Epidermal melanocyte (primary cell): ENCODE measurements at regions not wholly inside any gene's neighbourhood (a gene's known extent, or its start where the extent isn't known, plus 50 kb on each side); places are given as distances from the start of the nearest gene placed in this dataset.
"Not testable (repeated sequence)": the region's sequence is repeated elsewhere in the genome, so short reads cannot be mapped to it uniquely, and the experiment has no call there.

Experiments
- DNase-seq: peaks from one replicate; pipeline ENCODE4 v3.0.0; 2011; ENCODE audit warnings: low spot score; ENCODE audit not compliant: insufficient read length

- DNase-seq: no peak
Measured at GRCh38 chr11:56883371-56883987, 105.2 kb upstream of the OR5AK2 start.

GRCh38 chr11:56876621-56877275 lies 112.0 kb upstream of the OR5AK2 start:
- DNase-seq: no peak

- no peak for DNase-seq
Measured at GRCh38 chr11:56855217-56855616, 106.7 kb upstream of the OR9G4 start.

GRCh38 chr11:56852131-56852530 lies 103.6 kb upstream of the OR9G4 start:
- DNase-seq: no peak

- DNase-seq: no peak
Measured at GRCh38 chr11:56849852-56850251, 101.4 kb upstream of the OR9G4 start.

- no peak for DNase-seq
Measured at GRCh38 chr11:56849250-56849649, 100.8 kb upstream of the OR9G4 start.

GRCh38 chr11:56848141-56848809 lies 99.8 kb upstream of the OR9G4 start:
- DNase-seq: peak; percentile 26

- DNase-seq: no peak
Measured at GRCh38 chr11:56846631-56847576, 98.4 kb upstream of the OR9G4 start.

GRCh38 chr11:56845121-56845732 lies 96.7 kb upstream of the OR9G4 start:
- DNase-seq: no peak

GRCh38 chr11:56843816-56844215 lies 95.3 kb upstream of the OR9G4 start:
- DNase-seq: no peak

GRCh38 chr11:56842814-56843794 lies 94.6 kb upstream of the OR9G4 start:
- no peak for DNase-seq

GRCh38 chr11:56841210-56841810 lies 92.8 kb upstream of the OR9G4 start:
- DNase-seq: peak; percentile 31

GRCh38 chr11:56827357-56827756 lies 78.9 kb upstream of the OR9G4 start:
- not testable (repeated sequence) for DNase-seq

- DNase-seq: no peak
Measured at GRCh38 chr11:56819916-56820315, 71.4 kb upstream of the OR9G4 start.

- DNase-seq: no peak
Measured at GRCh38 chr11:56817661-56818060, 69.2 kb upstream of the OR9G4 start.

GRCh38 chr11:56816259-56816658 lies 67.8 kb upstream of the OR9G4 start:
- no peak for DNase-seq

GRCh38 chr11:56808326-56808725 lies 59.8 kb upstream of the OR9G4 start:
- no peak for DNase-seq

- DNase-seq: no peak
Measured at GRCh38 chr11:56799691-56800210, 51.3 kb upstream of the OR9G4 start.
